GM12878 (cell line): ENCODE measurements at regions not wholly inside any gene's neighbourhood (a gene's known extent, or its start where the extent isn't known, plus 50 kb on each side); places are given as distances from the start of the nearest gene placed in this dataset.

ENCODE experiments used
- BCL11A ChIP-seq: IDR thresholded peaks from 2 replicates; pipeline ENCODE4 v1.6.1; 2011; ENCODE audit warnings: low read depth, low read length
- CREM ChIP-seq: IDR thresholded peaks from 2 replicates; pipeline ENCODE4 v1.6.1; 2014; ENCODE audit warnings: antibody characterized with exemption, low read depth
- EED ChIP-seq: sonication (generic); IDR thresholded peaks from 2 replicates; pipeline ENCODE4 v1.6.1; 2016; ENCODE audit warnings: antibody characterized with exemption, low read depth
- GATAD2B ChIP-seq: fragments of 450-650 bp; conservative IDR thresholded peaks from 2 replicates; pipeline ENCODE4 v1.6.1; 2017; ENCODE audit warnings: low read depth, mild to moderate bottlenecking, moderate library complexity
- IRF4 ChIP-seq: IDR thresholded peaks from 2 replicates; pipeline ENCODE4 v1.6.1; 2011; ENCODE audit warnings: low read depth, low read length
- JUNB ChIP-seq: IDR thresholded peaks from 2 replicates; pipeline ENCODE4 v1.6.1; 2016; ENCODE audit warnings: antibody characterized with exemption, mild to moderate bottlenecking
- MLLT1 ChIP-seq: fragments of 450-650 bp; IDR thresholded peaks from 2 replicates; pipeline ENCODE4 v1.6.1; 2016; ENCODE audit warnings: mild to moderate bottlenecking
- PAX5 ChIP-seq: IDR thresholded peaks from 2 replicates; pipeline ENCODE4 v1.6.1; 2011; ENCODE audit warnings: low read depth, low read length, borderline replicate concordance
- POU2F2 ChIP-seq: IDR thresholded peaks from 3 replicates; pipeline ENCODE4 v1.6.1; 2011; ENCODE audit warnings: low read depth, mild to moderate bottlenecking, low read length, borderline replicate concordance
- RUNX3 ChIP-seq: IDR thresholded peaks from 2 replicates; pipeline ENCODE4 v1.6.1; 2012; ENCODE audit warnings: low read length, inconsistent platforms
- SRF ChIP-seq, 2 experiments: IDR thresholded peaks; 2 replicates each; pipeline ENCODE4 v1.6.1; 2011; ENCODE audit warnings: low read depth in 2 of 2, low read length in 2 of 2, mild to moderate bottlenecking in 1 of 2, moderate library complexity in 1 of 2
- TCF3 ChIP-seq: IDR thresholded peaks from 2 replicates; pipeline ENCODE4 v1.6.1; 2012; ENCODE audit warnings: low read depth, mild to moderate bottlenecking, low read length, borderline replicate concordance; ENCODE audit not compliant: insufficient read depth
- TCF7 ChIP-seq: IDR thresholded peaks from 2 replicates; pipeline ENCODE4 v1.6.1; 2014; ENCODE audit warnings: antibody characterized with exemption, borderline replicate concordance
- YY1 ChIP-seq: IDR thresholded peaks from 2 replicates; pipeline ENCODE4 v1.6.1; 2011; ENCODE audit warnings: low read depth, mild to moderate bottlenecking, low read length
- TF ChIP-seq, protein P1 (sequence below): fragments of 450-650 bp; IDR thresholded peaks from 2 replicates; pipeline ENCODE4 v1.6.1; 2017; ENCODE audit warnings: mild to moderate bottlenecking, low read depth, inconsistent platforms; ENCODE audit not compliant: poor library complexity, severe bottlenecking

DNA sequence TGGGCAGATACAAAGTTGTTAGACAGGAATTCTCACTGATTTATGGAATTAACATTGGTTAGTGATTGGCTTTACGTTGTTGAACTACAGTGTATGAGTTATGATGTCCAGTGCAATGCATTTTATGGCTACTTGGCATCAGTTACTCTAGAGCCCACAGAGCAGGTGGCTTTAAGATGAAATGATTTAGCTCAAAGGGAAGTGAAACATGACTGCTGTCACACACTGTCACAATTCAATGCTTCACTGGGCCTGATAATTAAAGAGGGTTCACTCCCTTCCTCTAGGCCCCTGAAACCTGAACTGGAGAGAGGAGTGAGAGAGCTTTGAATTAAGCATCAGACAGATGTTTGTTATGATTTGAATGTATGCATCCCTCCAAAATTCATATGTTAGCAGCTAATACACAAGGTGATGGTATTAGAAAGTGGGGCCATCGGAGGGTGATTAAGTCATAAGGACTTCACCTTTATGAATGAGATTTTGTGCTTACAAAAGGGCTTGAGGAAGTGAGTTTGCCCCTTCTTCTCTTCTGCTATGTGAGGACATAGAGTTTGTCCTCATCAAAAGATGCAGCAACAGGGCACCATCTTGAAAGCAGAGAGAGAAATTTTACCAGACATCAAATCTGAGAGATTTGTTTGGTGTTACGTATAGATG is 175.8 kb upstream of the GRIN2B start (continued):
- TF ChIP-seq SRF (IDR thresholded peaks at IDR 0.05; ENCODE audit: low read depth in 2 of 2, low read length in 2 of 2) = 0 out of 4 replicates have a peak, but pooled peaks of 1 of the 2 experiments have one; percentile 7
- peak; percentile 58 for TF ChIP-seq GATAD2B
- TF ChIP-seq YY1 = peak; percentile 49; the same call in 1 of the 2 replicates
- peak; percentile 83 for TF ChIP-seq JUNB
- TF ChIP-seq BCL11A = peak; percentile 99
- TF ChIP-seq, protein P1, sequence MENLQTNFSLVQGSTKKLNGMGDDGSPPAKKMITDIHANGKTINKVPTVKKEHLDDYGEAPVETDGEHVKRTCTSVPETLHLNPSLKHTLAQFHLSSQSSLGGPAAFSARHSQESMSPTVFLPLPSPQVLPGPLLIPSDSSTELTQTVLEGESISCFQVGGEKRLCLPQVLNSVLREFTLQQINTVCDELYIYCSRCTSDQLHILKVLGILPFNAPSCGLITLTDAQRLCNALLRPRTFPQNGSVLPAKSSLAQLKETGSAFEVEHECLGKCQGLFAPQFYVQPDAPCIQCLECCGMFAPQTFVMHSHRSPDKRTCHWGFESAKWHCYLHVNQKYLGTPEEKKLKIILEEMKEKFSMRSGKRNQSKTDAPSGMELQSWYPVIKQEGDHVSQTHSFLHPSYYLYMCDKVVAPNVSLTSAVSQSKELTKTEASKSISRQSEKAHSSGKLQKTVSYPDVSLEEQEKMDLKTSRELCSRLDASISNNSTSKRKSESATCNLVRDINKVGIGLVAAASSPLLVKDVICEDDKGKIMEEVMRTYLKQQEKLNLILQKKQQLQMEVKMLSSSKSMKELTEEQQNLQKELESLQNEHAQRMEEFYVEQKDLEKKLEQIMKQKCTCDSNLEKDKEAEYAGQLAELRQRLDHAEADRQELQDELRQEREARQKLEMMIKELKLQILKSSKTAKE = peak; percentile 91
- TF ChIP-seq CREM = peak; percentile 89
- peak; percentile 83 for TF ChIP-seq RUNX3
- peak; percentile 93 for TF ChIP-seq IRF4
- peak; percentile 48; the same call in 1 of the 2 replicates for TF ChIP-seq TCF7
- TF ChIP-seq EED = peak; percentile 80
- peak; percentile 95 for TF ChIP-seq TCF3
- peak; percentile 97 for TF ChIP-seq PAX5
- peak; percentile 32; the same call in 1 of the 2 replicates for TF ChIP-seq MLLT1
- TF ChIP-seq POU2F2 = peak; percentile 89
